WI38 (cell line): ENCODE measurements at regions not wholly inside any gene's neighbourhood (a gene's known extent, or its start where the extent isn't known, plus 50 kb on each side); places are given as distances from the start of the nearest gene placed in this dataset.

ENCODE experiments used
- H3K4me3 ChIP-seq: 2 replicates; pipeline ENCODE4 v1.5.1; 2011; ENCODE audit warnings: low read depth, mild to moderate bottlenecking, control low read depth, low read length
- TF ChIP-seq, protein P1 (sequence below): IDR thresholded peaks from 2 replicates; pipeline ENCODE4 v1.5.1; 2012; ENCODE audit warnings: low read depth, mild to moderate bottlenecking, control low read depth, low read length

DNA sequence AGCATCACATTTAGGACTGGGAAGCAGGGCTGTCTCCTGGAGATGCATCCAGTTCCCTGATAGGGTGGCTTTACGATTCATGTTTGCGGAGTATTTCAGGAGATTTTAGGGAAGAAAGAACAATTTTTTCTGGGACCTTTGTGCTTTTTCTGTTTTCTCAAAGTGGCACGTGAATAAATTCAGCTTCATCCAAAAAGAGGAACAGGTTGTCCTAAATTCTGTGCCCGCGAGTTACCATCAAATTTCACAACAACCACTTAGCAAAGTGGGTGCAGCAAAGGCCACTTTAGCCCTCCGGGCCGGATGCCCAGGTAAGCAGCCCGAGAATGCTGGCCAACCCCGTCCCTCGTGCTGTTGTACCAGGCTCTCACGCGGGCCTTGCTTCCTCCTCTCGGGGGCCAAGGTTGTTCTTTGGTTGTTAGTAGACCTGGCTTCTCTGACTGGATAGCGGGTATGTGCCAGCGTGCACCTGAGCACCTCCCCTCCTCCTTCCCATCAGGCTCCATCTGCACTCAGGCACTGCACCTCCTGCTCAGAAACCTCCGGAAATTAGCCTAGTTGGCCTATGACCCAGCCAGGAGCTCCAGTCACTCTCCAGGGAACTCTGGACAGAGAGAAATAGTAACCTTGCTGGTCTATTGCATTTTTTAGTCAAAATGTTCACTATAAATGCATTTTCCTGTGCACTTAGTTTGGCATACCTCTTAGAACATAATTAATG is 83.0 kb downstream of the CMPK2 start:
- H3K4me3 ChIP-seq: no peak overlapping the region
- TF ChIP-seq, protein P1, sequence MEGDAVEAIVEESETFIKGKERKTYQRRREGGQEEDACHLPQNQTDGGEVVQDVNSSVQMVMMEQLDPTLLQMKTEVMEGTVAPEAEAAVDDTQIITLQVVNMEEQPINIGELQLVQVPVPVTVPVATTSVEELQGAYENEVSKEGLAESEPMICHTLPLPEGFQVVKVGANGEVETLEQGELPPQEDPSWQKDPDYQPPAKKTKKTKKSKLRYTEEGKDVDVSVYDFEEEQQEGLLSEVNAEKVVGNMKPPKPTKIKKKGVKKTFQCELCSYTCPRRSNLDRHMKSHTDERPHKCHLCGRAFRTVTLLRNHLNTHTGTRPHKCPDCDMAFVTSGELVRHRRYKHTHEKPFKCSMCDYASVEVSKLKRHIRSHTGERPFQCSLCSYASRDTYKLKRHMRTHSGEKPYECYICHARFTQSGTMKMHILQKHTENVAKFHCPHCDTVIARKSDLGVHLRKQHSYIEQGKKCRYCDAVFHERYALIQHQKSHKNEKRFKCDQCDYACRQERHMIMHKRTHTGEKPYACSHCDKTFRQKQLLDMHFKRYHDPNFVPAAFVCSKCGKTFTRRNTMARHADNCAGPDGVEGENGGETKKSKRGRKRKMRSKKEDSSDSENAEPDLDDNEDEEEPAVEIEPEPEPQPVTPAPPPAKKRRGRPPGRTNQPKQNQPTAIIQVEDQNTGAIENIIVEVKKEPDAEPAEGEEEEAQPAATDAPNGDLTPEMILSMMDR: no peak

DNA sequence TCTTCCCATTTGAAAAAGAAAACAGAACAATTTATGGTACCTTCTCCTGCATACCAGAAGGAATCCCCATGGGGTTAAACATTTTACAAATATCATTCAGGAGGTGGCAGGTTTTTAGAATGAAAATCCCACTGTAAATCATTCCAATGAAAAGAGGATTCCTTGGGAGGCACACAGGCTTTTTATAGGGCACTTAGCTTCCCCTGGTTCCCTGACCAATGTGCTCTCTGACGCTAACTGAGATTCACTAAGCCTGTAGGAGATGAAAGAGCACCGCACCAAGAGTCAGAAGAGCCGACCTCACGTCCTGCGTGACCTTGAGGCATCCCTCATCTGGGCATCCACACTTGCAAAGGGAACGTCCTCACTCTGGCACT is 82.5 kb downstream of the CMPK2 start:
- TF ChIP-seq, protein P1: no peak

DNA sequence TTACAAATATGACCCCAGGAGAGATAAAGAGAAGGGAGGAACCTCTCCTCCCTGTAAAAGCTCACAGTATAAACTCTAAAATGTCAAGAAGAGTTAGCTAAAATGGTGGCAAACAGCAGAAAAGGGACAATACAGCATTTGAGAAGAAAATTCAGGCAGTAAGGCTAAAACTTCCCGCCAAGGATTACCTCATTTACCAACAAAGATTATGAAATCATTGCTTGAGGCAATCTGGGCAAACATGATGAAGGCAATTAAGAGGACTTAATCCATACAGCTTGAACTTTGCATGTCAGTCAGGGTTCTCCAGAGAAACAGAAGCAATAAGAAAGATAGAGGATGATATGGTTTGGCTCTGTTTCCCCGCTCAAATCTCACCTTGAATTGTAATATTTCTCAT is 81.4 kb downstream of the CMPK2 start:
- TF ChIP-seq, protein P1: no peak

More for the DNA sequence above, 82.5 kb downstream of the CMPK2 start:
- H3K4me3 ChIP-seq: no peak overlapping the region

DNA sequence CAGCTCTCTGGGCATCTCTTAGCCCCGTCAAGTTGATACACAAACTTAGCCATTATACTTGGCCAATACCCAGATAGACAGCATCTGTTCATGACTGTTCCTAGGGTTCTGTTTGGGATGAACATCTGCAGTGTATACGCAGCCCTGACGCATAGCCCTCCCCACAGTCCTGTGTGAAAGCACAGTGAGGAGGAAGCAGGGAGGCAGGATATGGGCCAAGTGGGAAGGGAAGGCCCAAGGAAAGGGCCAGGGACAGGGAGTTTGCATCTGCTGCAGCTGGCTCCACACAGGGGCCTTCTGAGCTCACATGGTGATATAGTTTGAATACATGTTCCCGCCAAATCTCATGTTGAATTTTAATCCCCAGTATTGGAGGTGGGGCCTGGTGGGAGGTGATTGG is 80.2 kb downstream of the CMPK2 start:
- TF ChIP-seq, protein P1: no peak

More for the DNA sequence above, 81.4 kb downstream of the CMPK2 start:
- H3K4me3 ChIP-seq: no peak overlapping the region

DNA sequence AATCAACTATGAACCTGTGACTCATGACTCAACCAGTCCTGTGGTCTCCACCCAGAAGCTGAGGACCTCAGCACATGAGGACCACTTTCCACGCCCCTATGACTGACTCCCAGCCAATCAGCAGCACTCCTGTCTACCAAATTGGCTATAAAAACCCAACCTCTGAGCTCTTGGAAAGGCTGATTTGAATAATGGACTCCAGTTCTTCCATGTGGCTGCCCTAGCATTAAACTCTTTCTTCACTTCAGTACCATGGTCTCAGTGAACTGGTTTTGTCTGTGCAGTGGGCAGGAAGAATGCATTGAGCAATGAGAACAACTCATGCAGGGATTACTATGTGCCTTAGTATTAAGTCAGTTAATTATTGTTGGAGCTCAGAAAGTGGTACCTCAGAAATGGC is 78.3 kb downstream of the CMPK2 start:
- H3K4me3 ChIP-seq: no peak overlapping the region
- TF ChIP-seq, protein P1: no peak

More for the DNA sequence above, 80.2 kb downstream of the CMPK2 start:
- H3K4me3 ChIP-seq: no peak overlapping the region

DNA sequence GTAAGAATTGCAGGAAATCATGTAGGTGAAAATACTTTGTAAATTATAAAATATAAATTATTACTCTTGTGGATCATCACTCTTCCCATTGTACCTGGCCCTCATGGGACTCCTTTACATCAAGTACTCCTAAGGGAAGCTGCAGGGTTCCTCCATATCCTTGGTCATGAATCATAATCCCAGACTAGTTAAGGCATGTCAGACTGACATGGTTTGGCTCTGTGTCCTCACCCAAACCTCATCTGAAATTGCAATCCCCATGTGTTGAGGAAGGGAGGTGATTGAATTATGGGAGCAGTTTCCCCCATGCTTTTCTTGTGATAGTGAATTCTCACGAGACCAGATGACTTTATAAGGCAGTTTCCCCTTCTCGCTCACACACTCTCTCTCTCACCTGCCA is 77.1 kb downstream of the CMPK2 start:
- TF ChIP-seq, protein P1: no peak
- H3K4me3 ChIP-seq: no peak overlapping the region

DNA sequence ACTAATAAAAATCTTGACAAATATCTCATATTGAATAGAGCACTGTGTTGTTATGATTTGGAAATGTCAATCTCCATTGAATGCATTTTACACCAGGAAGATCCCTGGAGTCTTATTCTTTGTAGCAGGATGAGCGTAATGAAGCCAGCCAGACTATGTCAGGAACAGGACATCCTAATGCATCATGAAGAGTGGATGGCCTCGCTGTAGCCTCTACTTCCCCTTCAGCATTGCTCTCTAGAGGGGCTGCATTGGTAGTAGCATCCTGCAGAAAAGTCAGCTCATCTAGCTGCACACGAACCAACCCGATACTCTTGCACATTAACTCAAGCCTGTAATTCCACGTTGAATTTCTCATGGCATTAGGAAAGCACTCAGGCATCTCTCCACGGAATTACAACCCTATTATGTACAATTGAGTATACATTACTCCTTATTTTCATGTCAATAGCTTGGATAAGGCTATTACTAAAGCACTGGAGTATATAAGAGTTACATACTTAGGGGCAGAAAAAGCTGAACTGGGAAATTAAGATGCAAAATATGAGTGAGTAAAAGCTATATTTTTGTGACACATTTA is 76.1 kb downstream of the CMPK2 start:
- H3K4me3 ChIP-seq: no peak overlapping the region

More for the DNA sequence above, 76.1 kb downstream of the CMPK2 start:
- TF ChIP-seq, protein P1: no peak
